ENCODE measurements at regions not wholly inside any gene's neighbourhood (a gene's known extent, or its start where the extent isn't known, plus 50 kb on each side); places are given as distances from the start of the nearest gene placed in this dataset.

GRCh38 chr2:175741164-175741563, 260.9 kb downstream of the LNPK start:
- Mint-ChIP-seq H3K27ac (ENCODE audit: unreplicated experiment) (no peak overlapping the region), H3K27me3 (ENCODE audit: unreplicated experiment) (peaks cover 9% of the 10 kb centered on the region), H3K36me3 (ENCODE audit: insufficient read depth, unreplicated experiment) (no peaks in the 10 kb centered on the region), H3K4me3 (ENCODE audit: low read depth, unreplicated experiment) (no peak overlapping the region), H3K4me1 (ENCODE audit: low read depth, unreplicated experiment) (no peaks in the 10 kb centered on the region), H3K9me3 (ENCODE audit: low read depth, unreplicated experiment) (no peaks in the 10 kb centered on the region)
- intact Hi-C loops (cut with micrococcal nuclease; ENCODE audit: unreplicated experiment), result no loop called here
- no TSS peak for BruUV-seq (replicated peaks)
- no peak for DNase-seq
- no peak for TF ChIP-seq CTCF (IDR thresholded peaks at IDR 0.05; ENCODE audit: unreplicated experiment)
- CTCF ChIA-PET, result no interaction called here

GRCh38 chr2:175737722-175738361, 264.2 kb downstream of the LNPK start:
- CTCF ChIA-PET, result no interaction called here
- DNase-seq, result no peak
- Mint-ChIP-seq H3K4me1 (ENCODE audit: low read depth, unreplicated experiment) (no peaks in the 10 kb centered on the region), H3K4me3 (ENCODE audit: low read depth, unreplicated experiment) (no peak overlapping the region), H3K9me3 (ENCODE audit: low read depth, unreplicated experiment) (no peaks in the 10 kb centered on the region), H3K36me3 (ENCODE audit: insufficient read depth, unreplicated experiment) (no peaks in the 10 kb centered on the region), H3K27ac (ENCODE audit: unreplicated experiment) (no peak overlapping the region), H3K27me3 (ENCODE audit: unreplicated experiment) (peaks cover 9% of the 10 kb centered on the region)
- intact Hi-C loops (cut with micrococcal nuclease; ENCODE audit: unreplicated experiment), result no loop called here
- no TSS peak for BruUV-seq (replicated peaks)
- no peak for TF ChIP-seq CTCF (IDR thresholded peaks at IDR 0.05; ENCODE audit: unreplicated experiment)

GRCh38 chr2:175734686-175735085, 267.4 kb downstream of the LNPK start:
- no peak overlapping the region for H3K4me3 Mint-ChIP-seq (ENCODE audit: low read depth, unreplicated experiment)
- no peak for DNase-seq
- no TSS peak for BruUV-seq (replicated peaks)
- no peak overlapping the region for H3K27ac Mint-ChIP-seq (ENCODE audit: unreplicated experiment)
- peaks cover 9% of the 10 kb centered on the region for H3K27me3 Mint-ChIP-seq (ENCODE audit: unreplicated experiment)
- intact Hi-C loops (cut with micrococcal nuclease; ENCODE audit: unreplicated experiment), result no loop called here
- no peaks in the 10 kb centered on the region for H3K4me1 Mint-ChIP-seq (ENCODE audit: low read depth, unreplicated experiment)
- no peaks in the 10 kb centered on the region for H3K9me3 Mint-ChIP-seq (ENCODE audit: low read depth, unreplicated experiment)
- H3K36me3 Mint-ChIP-seq (ENCODE audit: insufficient read depth, unreplicated experiment), result no peaks in the 10 kb centered on the region
- no peak for TF ChIP-seq CTCF (IDR thresholded peaks at IDR 0.05; ENCODE audit: unreplicated experiment)
- CTCF ChIA-PET, result no interaction called here

GRCh38 chr2:175732531-175732930, 269.5 kb downstream of the LNPK start:
- H3K4me3 Mint-ChIP-seq (ENCODE audit: low read depth, unreplicated experiment), result no peak overlapping the region

More at GRCh38 chr2:175732531-175732930, 269.5 kb downstream of the LNPK start:
- H3K9me3 Mint-ChIP-seq (ENCODE audit: low read depth, unreplicated experiment), result no peaks in the 10 kb centered on the region
- CTCF ChIA-PET, result no interaction called here
- intact Hi-C loops (cut with micrococcal nuclease; ENCODE audit: unreplicated experiment), result no loop called here
- no peak for DNase-seq
- no peak overlapping the region for H3K27ac Mint-ChIP-seq (ENCODE audit: unreplicated experiment)
- no TSS peak for BruUV-seq (replicated peaks)
- no peaks in the 10 kb centered on the region for H3K4me1 Mint-ChIP-seq (ENCODE audit: low read depth, unreplicated experiment)
- TF ChIP-seq CTCF (IDR thresholded peaks at IDR 0.05; ENCODE audit: unreplicated experiment), result no peak
- no peaks in the 10 kb centered on the region for H3K27me3 Mint-ChIP-seq (ENCODE audit: unreplicated experiment)
- no peaks in the 10 kb centered on the region for H3K36me3 Mint-ChIP-seq (ENCODE audit: insufficient read depth, unreplicated experiment)
